ENCODE measurements at regions not wholly inside any gene's neighbourhood (a gene's known extent, or its start where the extent isn't known, plus 50 kb on each side); places are given as distances from the start of the nearest gene placed in this dataset.

GRCh38 chr6:12535586-12536314, 180.8 kb upstream of the PHACTR1 start:
- DNase-seq = no peak
- H4K20me1 ChIP-seq (ENCODE audit: control insufficient read depth, insufficient read depth, low read length, poor library complexity, severe bottlenecking) = no peaks in the 10 kb centered on the region
- Mint-ChIP-seq H3K4me3 (no peak overlapping the region), H3K27me3 (peaks cover 18% of the 10 kb centered on the region), H3K4me1 (no peaks in the 10 kb centered on the region), H3K27ac (no peak overlapping the region), H3K9me3 (ENCODE audit: insufficient read depth) (no peaks in the 10 kb centered on the region)
- TF ChIP-seq EZH2 (IDR thresholded peaks at IDR 0.05; ENCODE audit: borderline replicate concordance, insufficient read depth, low read depth, low read length, poor library complexity, severe bottlenecking) (no peak), CTCF (IDR thresholded peaks at IDR 0.05) (no peak)
- no peaks in the 10 kb centered on the region for H3K36me3 ChIP-seq (replicated peaks in 1 of 2; ENCODE audit: control extremely low read depth in 1 of 2, control insufficient read depth in 1 of 2, extremely low read depth in 1 of 2, insufficient read depth in 2 of 2, low read length in 1 of 2)
- CTCF ChIA-PET = no interaction called here
- H2AFZ ChIP-seq (ENCODE audit: insufficient read depth, low read depth, low read length, poor library complexity, severe bottlenecking) = no peak overlapping the region
- no peak overlapping the region for H3K4me2 ChIP-seq (replicated peaks; ENCODE audit: low read depth, low read length, poor library complexity, severe bottlenecking)
- H3K79me2 ChIP-seq (ENCODE audit: control insufficient read depth, insufficient read depth, low read length) = no peaks in the 10 kb centered on the region
- H3K9ac ChIP-seq (ENCODE audit: low read length) = no peak overlapping the region
- H3K4me3 ChIP-seq (ENCODE audit: control extremely low read depth in 1 of 5, extremely low read depth in 1 of 5, insufficient read depth in 1 of 5, low read depth in 2 of 5, low read length in 4 of 5) = no peak overlapping the region
- H3K4me1 ChIP-seq (ENCODE audit: control insufficient read depth in 2 of 2, insufficient read depth in 2 of 2, low read length in 2 of 2) = no peaks in the 10 kb centered on the region
- POLR2A ChIA-PET = no interaction called here
- no peak for ATAC-seq (ENCODE audit: low read depth)
- 90% methylated on average over 2 of the region's 3 CpGs for WGBS (ENCODE audit: insufficient coverage)
- peaks cover 0 to 6% (median 2%) of the 10 kb centered on the region in 4 experiments for H3K27me3 ChIP-seq (replicated peaks in 1 of 4; ENCODE audit: control extremely low read depth in 1 of 4, control insufficient read depth in 3 of 4, insufficient read depth in 4 of 4, low read length in 3 of 4)
- intact Hi-C loops (cut with micrococcal nuclease) = no loop called here
- no peaks in the 10 kb centered on the region for H3K9me3 ChIP-seq (ENCODE audit: control extremely low read depth in 1 of 3, control insufficient read depth in 2 of 3, insufficient read depth in 1 of 3, low read length in 2 of 3)
- no peak overlapping the region for H3K27ac ChIP-seq (ENCODE audit: low read length in 2 of 2)

- H3K9ac ChIP-seq (ENCODE audit: low read length) = no peak overlapping the region
- WGBS (ENCODE audit: insufficient coverage) = 57% methylated on average over 3 of the region's 5 CpGs
- no peak for ATAC-seq (ENCODE audit: low read depth)
Measured at GRCh38 chr6:12536416-12536815, 180.2 kb upstream of the PHACTR1 start.

More at GRCh38 chr6:12536416-12536815, 180.2 kb upstream of the PHACTR1 start:
- H3K27ac Mint-ChIP-seq = no peak overlapping the region
- Histone ChIP-seq H3K27ac (ENCODE audit: low read length in 2 of 2) (no peak overlapping the region), H4K20me1 (ENCODE audit: control insufficient read depth, insufficient read depth, low read length, poor library complexity, severe bottlenecking) (no peaks in the 10 kb centered on the region), H3K9me3 (ENCODE audit: control extremely low read depth in 1 of 3, control insufficient read depth in 2 of 3, insufficient read depth in 1 of 3, low read length in 2 of 3) (no peaks in the 10 kb centered on the region), H3K4me1 (ENCODE audit: control insufficient read depth in 2 of 2, insufficient read depth in 2 of 2, low read length in 2 of 2) (no peaks in the 10 kb centered on the region), H3K4me2 (replicated peaks; ENCODE audit: low read depth, low read length, poor library complexity, severe bottlenecking) (no peak overlapping the region), H3K27me3 (replicated peaks in 1 of 4; ENCODE audit: control extremely low read depth in 1 of 4, control insufficient read depth in 3 of 4, insufficient read depth in 4 of 4, low read length in 3 of 4) (peaks cover 0 to 6% (median 2%) of the 10 kb centered on the region in 4 experiments), H2AFZ (ENCODE audit: insufficient read depth, low read depth, low read length, poor library complexity, severe bottlenecking) (no peak overlapping the region), H3K4me3 (ENCODE audit: control extremely low read depth in 1 of 5, extremely low read depth in 1 of 5, insufficient read depth in 1 of 5, low read depth in 2 of 5, low read length in 4 of 5) (no peak overlapping the region), H3K36me3 (replicated peaks in 1 of 2; ENCODE audit: control extremely low read depth in 1 of 2, control insufficient read depth in 1 of 2, extremely low read depth in 1 of 2, insufficient read depth in 2 of 2, low read length in 1 of 2) (no peaks in the 10 kb centered on the region), H3K79me2 (ENCODE audit: control insufficient read depth, insufficient read depth, low read length) (no peaks in the 10 kb centered on the region)
- TF ChIP-seq EZH2 (IDR thresholded peaks at IDR 0.05; ENCODE audit: borderline replicate concordance, insufficient read depth, low read depth, low read length, poor library complexity, severe bottlenecking) (no peak), CTCF (IDR thresholded peaks at IDR 0.05) (no peak)
- CTCF ChIA-PET = no interaction called here
- intact Hi-C loops (cut with micrococcal nuclease) = no loop called here
- no peaks in the 10 kb centered on the region for H3K9me3 Mint-ChIP-seq (ENCODE audit: insufficient read depth)
- DNase-seq = no peak
- H3K4me1 Mint-ChIP-seq = no peaks in the 10 kb centered on the region
- no peak overlapping the region for H3K4me3 Mint-ChIP-seq
- peaks cover 21% of the 10 kb centered on the region for H3K27me3 Mint-ChIP-seq
- POLR2A ChIA-PET = no interaction called here
